ENCODE measurements at regions not wholly inside any gene's neighbourhood (a gene's known extent, or its start where the extent isn't known, plus 50 kb on each side); places are given as distances from the start of the nearest gene placed in this dataset.

DNA sequence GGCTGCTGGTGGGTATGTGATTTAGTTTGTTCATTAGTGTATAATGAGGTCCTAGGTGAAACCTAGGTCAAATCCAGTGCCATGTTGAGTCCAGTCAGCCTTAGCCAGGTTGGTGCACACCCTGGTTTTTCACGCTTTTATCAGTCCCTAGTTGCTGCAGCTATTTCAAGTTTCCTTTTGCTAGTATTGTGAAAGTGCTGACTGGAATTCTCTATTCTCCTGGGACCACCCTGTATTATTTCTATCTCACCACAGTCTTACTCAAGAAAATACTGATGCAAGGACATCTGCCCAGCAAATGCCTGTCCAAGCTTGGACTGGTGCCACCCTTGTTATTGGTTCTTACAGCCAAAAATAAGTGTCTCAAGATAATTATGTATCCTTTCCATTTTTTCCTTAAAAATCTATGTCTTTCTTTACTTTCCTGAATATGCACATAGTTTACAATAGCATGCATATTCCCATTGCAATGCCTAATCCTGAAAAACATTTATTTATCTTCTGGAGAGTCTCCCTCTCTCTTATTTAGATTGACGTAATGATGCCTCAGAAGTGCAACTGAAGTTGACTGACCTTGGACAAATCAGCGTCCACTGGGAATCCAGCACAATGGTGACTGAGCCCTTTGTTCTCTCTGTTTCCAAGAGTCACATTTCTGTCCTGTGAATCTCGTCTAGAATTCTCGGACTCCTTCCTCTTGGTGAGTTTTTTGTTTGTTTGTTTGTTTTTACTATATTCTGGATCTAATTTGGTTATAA lies 1075.0 kb downstream of the CDH9 start:
- Histone ChIP-seq H3K9me3 (ENCODE audit: low read length) (no peaks in the 10 kb centered on the region), H3K9me2 (ENCODE audit: insufficient read depth, low read length) (no peaks in the 10 kb centered on the region), H4K20me1 (ENCODE audit: insufficient read depth) (no peaks in the 10 kb centered on the region), H3K4me2 (ENCODE audit: low read length) (no peak overlapping the region), H3K4me3 (ENCODE audit: low read length) (no peak overlapping the region), H3K36me3 (ENCODE audit: insufficient read depth, low read length) (no peaks in the 10 kb centered on the region), H3K79me2 (replicated peaks; ENCODE audit: insufficient read depth, low read length) (no peaks in the 10 kb centered on the region), H2AFZ (ENCODE audit: low read depth, low read length) (no peak overlapping the region), H3K27me3 (ENCODE audit: insufficient read depth, low read depth, low read length) (no peaks in the 10 kb centered on the region), H3K27ac (ENCODE audit: low read length) (no peak overlapping the region), H3K9ac (ENCODE audit: low read length) (no peak overlapping the region), H3F3A (ENCODE audit: insufficient read depth, low read length, poor library complexity, severe bottlenecking) (no peaks in the 10 kb centered on the region)
- TF ChIP-seq MXI1 (conservative IDR thresholded peaks at IDR 0.05; ENCODE audit: poor library complexity, severe bottlenecking) (no peak), REST (IDR thresholded peaks at IDR 0.05; ENCODE audit: borderline replicate concordance) (no peak), POLR2AphosphoS5 (IDR thresholded peaks at IDR 0.05) (no peak), EP300 (conservative IDR thresholded peaks at IDR 0.05; ENCODE audit: poor library complexity, severe bottlenecking) (no peak), EZH2 (IDR thresholded peaks at IDR 0.05; ENCODE audit: borderline replicate concordance, insufficient read depth, low read length, poor library complexity, severe bottlenecking) (no peak), TAF1 (IDR thresholded peaks at IDR 0.05; ENCODE audit: low read depth) (no peak), SMC3 (conservative IDR thresholded peaks at IDR 0.05; ENCODE audit: poor library complexity) (no peak), RAD21 (conservative IDR thresholded peaks at IDR 0.05) (no peak)
- TF ChIP-seq, protein P1, sequence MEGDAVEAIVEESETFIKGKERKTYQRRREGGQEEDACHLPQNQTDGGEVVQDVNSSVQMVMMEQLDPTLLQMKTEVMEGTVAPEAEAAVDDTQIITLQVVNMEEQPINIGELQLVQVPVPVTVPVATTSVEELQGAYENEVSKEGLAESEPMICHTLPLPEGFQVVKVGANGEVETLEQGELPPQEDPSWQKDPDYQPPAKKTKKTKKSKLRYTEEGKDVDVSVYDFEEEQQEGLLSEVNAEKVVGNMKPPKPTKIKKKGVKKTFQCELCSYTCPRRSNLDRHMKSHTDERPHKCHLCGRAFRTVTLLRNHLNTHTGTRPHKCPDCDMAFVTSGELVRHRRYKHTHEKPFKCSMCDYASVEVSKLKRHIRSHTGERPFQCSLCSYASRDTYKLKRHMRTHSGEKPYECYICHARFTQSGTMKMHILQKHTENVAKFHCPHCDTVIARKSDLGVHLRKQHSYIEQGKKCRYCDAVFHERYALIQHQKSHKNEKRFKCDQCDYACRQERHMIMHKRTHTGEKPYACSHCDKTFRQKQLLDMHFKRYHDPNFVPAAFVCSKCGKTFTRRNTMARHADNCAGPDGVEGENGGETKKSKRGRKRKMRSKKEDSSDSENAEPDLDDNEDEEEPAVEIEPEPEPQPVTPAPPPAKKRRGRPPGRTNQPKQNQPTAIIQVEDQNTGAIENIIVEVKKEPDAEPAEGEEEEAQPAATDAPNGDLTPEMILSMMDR (IDR thresholded peaks at IDR 0.05; ENCODE audit: poor library complexity, severe bottlenecking) = no peak

DNA sequence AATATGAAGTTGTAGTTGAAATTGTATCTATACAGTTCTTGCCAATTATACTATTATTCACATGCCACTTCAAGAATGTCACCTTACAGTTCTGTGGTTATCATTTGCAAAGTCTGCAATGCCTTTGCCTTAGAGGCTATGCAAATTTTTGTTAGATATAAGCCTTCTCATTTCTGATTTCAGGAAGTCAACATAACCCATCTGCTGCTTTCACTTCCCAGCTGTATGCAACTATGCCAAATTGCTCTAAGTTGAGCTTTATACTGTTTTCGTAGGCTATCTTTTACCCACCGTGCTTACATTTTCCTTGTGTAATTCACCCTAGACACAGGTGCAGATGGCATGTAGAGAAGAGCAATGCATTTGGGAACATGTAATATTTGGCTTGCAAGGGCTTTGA lies 1083.0 kb downstream of the CDH9 start:
- Histone ChIP-seq H3K9me3 (ENCODE audit: low read length) (no peaks in the 10 kb centered on the region), H3K27ac (ENCODE audit: low read length) (no peak overlapping the region), H3K9ac (ENCODE audit: low read length) (no peak overlapping the region), H3K9me2 (ENCODE audit: insufficient read depth, low read length) (no peaks in the 10 kb centered on the region), H3K4me2 (ENCODE audit: low read length) (no peak overlapping the region), H3K4me3 (ENCODE audit: low read length) (no peak overlapping the region), H4K20me1 (ENCODE audit: insufficient read depth) (no peaks in the 10 kb centered on the region), H3F3A (ENCODE audit: insufficient read depth, low read length, poor library complexity, severe bottlenecking) (no peaks in the 10 kb centered on the region), H3K36me3 (ENCODE audit: insufficient read depth, low read length) (no peaks in the 10 kb centered on the region), H3K79me2 (replicated peaks; ENCODE audit: insufficient read depth, low read length) (no peaks in the 10 kb centered on the region), H2AFZ (ENCODE audit: low read depth, low read length) (no peak overlapping the region), H3K27me3 (ENCODE audit: insufficient read depth, low read depth, low read length) (no peaks in the 10 kb centered on the region)
- TF ChIP-seq, protein P1 (IDR thresholded peaks at IDR 0.05; ENCODE audit: poor library complexity, severe bottlenecking) = no peak
